H1 (cell line): ENCODE measurements at regions not wholly inside any gene's neighbourhood (a gene's known extent, or its start where the extent isn't known, plus 50 kb on each side); places are given as distances from the start of the nearest gene placed in this dataset.

Experiments
- BRCA1 ChIP-seq: IDR thresholded peaks from 2 replicates; pipeline ENCODE4 v1.6.1; 2012; ENCODE audit warnings: low read depth, low read length, improper control_type of control experiment
- CTCF ChIP-seq, 3 experiments: IDR thresholded peaks; 1 replicate in 2 of 3; 2 replicates in 1 of 3; pipeline versions ENCODE4 v1.5.1 to v1.6.1; 2011; ENCODE audit warnings: low read length in 3 of 3, mild to moderate bottlenecking in 3 of 3, inconsistent platforms in 2 of 3, low read depth in 1 of 3, moderate library complexity in 1 of 3; ENCODE audit not compliant: insufficient read depth in 1 of 3; ENCODE audit errors: control extremely low read depth in 1 of 3
- EZH2 ChIP-seq: fragments of 200-600 bp; sonication (generic); IDR thresholded peaks from 2 replicates; pipeline ENCODE4 v1.7.1; 2012; ENCODE audit warnings: low read depth, mild to moderate bottlenecking, moderate library complexity, low read length, inconsistent platforms; ENCODE audit not compliant: severe bottlenecking
- FOSL1 ChIP-seq: IDR thresholded peaks from 2 replicates; pipeline ENCODE4 v1.6.1; 2011; ENCODE audit warnings: mild to moderate bottlenecking, low read depth, low read length, moderate library complexity; ENCODE audit not compliant: insufficient read depth
- POLR2A ChIP-seq, 2 experiments: IDR thresholded peaks; 1 replicate in 1 of 2; 2 replicates in 1 of 2; pipeline ENCODE4 v1.6.1; 2011; ENCODE audit warnings: low read depth in 2 of 2, low read length in 2 of 2, mild to moderate bottlenecking in 2 of 2; ENCODE audit errors: control extremely low read depth in 1 of 2
- POLR2AphosphoS5 ChIP-seq: IDR thresholded peaks from 2 replicates; pipeline ENCODE4 v1.6.1; 2011; ENCODE audit warnings: low read depth, low read length
- RAD21 ChIP-seq, 2 experiments: IDR thresholded peaks in 1 of 2; conservative IDR thresholded peaks in 1 of 2; 2 replicates each; pipeline ENCODE4 v1.6.1; 2011; ENCODE audit warnings: low read depth in 2 of 2, low read length in 2 of 2, improper control_type of control experiment in 1 of 2, inconsistent platforms in 1 of 2, mild to moderate bottlenecking in 1 of 2, moderate library complexity in 1 of 2
- SIN3A ChIP-seq, 2 experiments: IDR thresholded peaks in 1 of 2; conservative IDR thresholded peaks in 1 of 2; 2 replicates each; pipeline ENCODE4 v1.6.1; 2011 to 2012; ENCODE audit warnings: low read length in 2 of 2, improper control_type of control experiment in 1 of 2, low read depth in 1 of 2, mild to moderate bottlenecking in 1 of 2
- SP2 ChIP-seq: IDR thresholded peaks from 2 replicates; pipeline ENCODE4 v1.6.1; 2012; ENCODE audit warnings: mild to moderate bottlenecking, low read length, inconsistent platforms
- SRF ChIP-seq: IDR thresholded peaks from 2 replicates; pipeline ENCODE4 v1.6.1; 2011; ENCODE audit warnings: mild to moderate bottlenecking, low read depth, low read length, moderate library complexity
- TAF1 ChIP-seq: IDR thresholded peaks from 2 replicates; pipeline ENCODE4 v1.6.1; 2011; ENCODE audit warnings: mild to moderate bottlenecking, low read depth, low read length
- USF2 ChIP-seq: IDR thresholded peaks from 2 replicates; pipeline ENCODE4 v1.6.1; 2011; ENCODE audit warnings: low read length, improper control_type of control experiment
- TF ChIP-seq, protein P1 (sequence below): IDR thresholded peaks from 2 replicates; pipeline ENCODE4 v1.6.1; 2012; ENCODE audit warnings: inconsistent platforms

- TF ChIP-seq FOSL1: no peak
- TF ChIP-seq BRCA1: no peak
- TF ChIP-seq CTCF (IDR thresholded peaks at IDR 0.05; ENCODE audit: control extremely low read depth in 1 of 3, insufficient read depth in 1 of 3, low read depth in 1 of 3, low read length in 3 of 3): no peak
- no peak for TF ChIP-seq USF2
- TF ChIP-seq EZH2: no peak
- TF ChIP-seq SIN3A (conservative IDR thresholded peaks at IDR 0.05 in 1 of 2, IDR thresholded peaks at IDR 0.05 in 1 of 2; ENCODE audit: low read depth in 1 of 2, low read length in 2 of 2): no peak
- TF ChIP-seq, protein P1, sequence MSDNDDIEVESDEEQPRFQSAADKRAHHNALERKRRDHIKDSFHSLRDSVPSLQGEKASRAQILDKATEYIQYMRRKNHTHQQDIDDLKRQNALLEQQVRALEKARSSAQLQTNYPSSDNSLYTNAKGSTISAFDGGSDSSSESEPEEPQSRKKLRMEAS: no peak
- TF ChIP-seq TAF1: no peak
- TF ChIP-seq POLR2A (IDR thresholded peaks at IDR 0.05; ENCODE audit: control extremely low read depth in 1 of 2, low read depth in 2 of 2, low read length in 2 of 2): no peak
- no peak for TF ChIP-seq POLR2AphosphoS5
- no peak for TF ChIP-seq SRF
- TF ChIP-seq RAD21 (IDR thresholded peaks at IDR 0.05 in 1 of 2, conservative IDR thresholded peaks at IDR 0.05 in 1 of 2; ENCODE audit: low read depth in 2 of 2, low read length in 2 of 2): no peak
- TF ChIP-seq SP2: no peak
Measured at GRCh38 chr3:70558956-70559355, 246.5 kb upstream of the MDFIC2 start.
